SH-SY5Y (cell line): ENCODE measurements at regions not wholly inside any gene's neighbourhood (a gene's known extent, or its start where the extent isn't known, plus 50 kb on each side); places are given as distances from the start of the nearest gene placed in this dataset.

Experiments used
- GATA2 ChIP-seq: IDR thresholded peaks from 2 replicates; pipeline ENCODE4 v1.6.1; 2011; ENCODE audit warnings: mild to moderate bottlenecking, low read depth, low read length
- GATA3 ChIP-seq: IDR thresholded peaks from 2 replicates; pipeline ENCODE4 v1.6.1; 2011; ENCODE audit warnings: low read depth, mild to moderate bottlenecking, low read length, moderate library complexity

DNA sequence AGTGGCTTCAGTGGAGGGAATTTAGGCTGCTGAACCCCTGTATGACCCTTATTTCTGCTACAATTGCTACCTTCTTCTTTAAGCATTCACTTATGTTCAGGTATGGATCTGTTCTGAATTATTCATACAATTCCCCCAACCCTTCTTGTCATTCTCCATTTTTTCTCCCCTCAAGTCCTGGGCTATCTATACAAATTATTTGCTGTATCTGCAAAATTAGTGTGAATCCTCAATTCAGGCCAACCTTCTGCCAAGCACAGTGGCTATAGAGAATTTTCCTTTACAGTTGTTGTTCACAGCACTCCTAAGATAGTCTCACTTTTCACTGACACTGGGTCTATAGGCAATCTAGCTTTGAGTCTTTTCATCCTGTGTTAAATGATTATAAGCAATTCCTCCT lies 119.2 kb upstream of the CNTN1 start:
- TF ChIP-seq GATA3 (no peak), GATA2 (no peak)

DNA sequence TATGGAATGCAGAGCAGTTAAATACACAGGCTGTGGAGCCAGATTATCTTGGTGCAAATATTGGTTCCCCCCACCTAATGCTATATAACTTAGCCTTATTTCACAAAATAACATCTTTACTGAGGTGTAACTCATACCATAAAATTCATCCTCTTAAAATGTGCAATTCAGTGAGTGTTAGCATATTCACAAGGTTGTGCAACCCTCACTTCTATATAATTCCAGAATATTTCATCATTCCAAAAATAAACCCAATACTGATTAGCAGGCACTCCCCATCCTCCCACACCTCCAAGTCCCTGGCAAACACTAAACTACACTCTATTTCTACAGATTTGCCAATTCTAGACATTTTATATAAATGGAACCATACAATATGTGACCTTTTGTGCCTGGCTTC lies 116.3 kb upstream of the CNTN1 start:
- TF ChIP-seq GATA2 (no peak), GATA3 (no peak)

DNA sequence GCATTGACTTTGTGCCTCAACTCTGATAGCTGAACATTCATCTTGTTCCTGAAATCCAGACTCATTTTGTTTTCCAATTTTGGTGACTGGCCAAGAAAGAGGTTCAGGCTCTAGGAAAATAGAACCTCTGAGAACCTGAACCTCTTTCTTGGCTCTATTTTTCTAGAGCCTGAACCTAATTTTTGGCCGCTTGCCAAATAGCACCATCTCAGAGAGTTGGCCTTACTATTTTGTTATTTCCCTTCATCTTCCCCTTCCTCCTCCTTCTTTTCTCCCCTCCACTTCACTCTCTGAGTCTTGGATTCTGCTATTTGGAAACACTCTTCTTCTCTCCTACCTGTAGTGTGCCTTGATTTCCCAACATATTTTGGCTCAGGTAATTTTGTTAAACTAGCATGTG lies 114.4 kb upstream of the CNTN1 start:
- TF ChIP-seq GATA2 (no peak), GATA3 (no peak)

DNA sequence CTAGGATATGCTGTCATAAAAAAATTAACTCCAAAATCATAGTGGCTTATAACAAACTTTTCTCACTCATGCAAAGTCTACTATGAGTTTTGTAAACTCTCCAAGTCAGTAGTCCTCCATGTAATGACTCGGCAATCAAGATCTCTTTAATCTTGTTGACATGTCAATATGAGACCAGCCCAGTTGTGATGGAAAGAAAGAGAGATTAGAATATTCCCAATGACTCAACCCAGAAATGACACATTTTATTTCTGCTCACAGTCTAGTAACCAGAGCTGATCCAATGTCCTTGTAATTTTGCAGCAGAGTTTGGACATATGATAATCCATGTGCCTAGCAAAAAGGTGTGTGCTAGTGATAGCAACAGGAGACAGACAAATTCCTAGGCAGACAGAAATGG lies 112.6 kb upstream of the CNTN1 start:
- TF ChIP-seq GATA3 = no peak
- TF ChIP-seq GATA2 = no peak

DNA sequence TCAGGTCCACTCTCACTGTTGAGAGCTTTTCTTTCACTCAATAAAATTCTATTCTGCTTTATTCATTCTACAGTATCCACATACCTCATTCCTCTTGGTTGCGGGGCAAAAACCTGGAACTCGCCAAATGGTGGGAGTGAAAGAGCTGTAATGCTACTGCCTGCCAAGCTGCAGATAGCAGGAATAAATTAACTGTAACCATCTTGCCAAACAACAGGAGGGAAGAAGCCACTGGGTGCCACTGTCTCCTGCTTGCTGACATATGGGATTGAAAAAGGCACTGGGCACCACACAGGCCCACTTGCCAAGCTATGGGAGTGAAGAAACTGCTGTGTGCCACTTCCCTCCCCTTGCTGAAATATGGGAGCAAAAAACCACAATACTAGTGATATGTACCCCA lies 111.9 kb upstream of the CNTN1 start:
- no peak for TF ChIP-seq GATA2
- no peak for TF ChIP-seq GATA3

DNA sequence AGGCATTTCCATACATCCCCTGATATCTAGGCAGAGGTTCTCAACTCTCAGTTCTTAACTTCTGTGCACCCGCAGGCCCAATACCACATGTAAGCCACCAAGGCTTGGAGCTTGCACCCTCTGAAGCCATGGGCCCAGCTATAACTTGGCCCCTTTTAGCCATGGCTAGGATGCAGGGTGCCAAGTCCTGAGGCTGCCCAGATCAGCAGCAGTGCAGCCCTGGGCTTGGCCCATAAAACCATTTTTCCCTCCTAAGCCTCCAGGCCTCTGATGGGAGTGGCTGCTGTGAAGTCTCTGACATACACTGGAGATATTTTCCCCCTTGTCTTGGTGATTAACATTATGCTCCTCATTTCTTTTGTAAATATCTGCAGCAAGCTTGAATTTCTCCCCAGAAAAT lies 110.3 kb upstream of the CNTN1 start:
- TF ChIP-seq GATA3 = no peak

DNA sequence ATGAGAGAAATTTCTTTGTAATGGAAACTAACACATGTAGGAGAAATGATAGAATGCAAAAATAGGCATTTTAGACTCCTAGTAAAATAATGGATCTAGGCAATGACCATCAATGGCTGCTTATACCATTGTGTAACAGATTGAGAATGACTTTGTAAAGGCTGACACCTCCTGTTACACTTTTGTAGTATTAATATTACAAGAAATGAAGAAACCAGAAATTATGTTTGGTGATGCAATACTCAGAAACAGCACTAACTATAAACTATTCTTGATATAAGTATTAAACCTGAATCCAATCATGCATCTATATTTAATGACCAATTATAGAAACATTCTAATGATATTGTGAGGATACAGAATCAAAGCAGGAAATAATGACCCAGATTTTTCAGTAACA lies 108.5 kb upstream of the CNTN1 start:
- TF ChIP-seq GATA3 = no peak

DNA sequence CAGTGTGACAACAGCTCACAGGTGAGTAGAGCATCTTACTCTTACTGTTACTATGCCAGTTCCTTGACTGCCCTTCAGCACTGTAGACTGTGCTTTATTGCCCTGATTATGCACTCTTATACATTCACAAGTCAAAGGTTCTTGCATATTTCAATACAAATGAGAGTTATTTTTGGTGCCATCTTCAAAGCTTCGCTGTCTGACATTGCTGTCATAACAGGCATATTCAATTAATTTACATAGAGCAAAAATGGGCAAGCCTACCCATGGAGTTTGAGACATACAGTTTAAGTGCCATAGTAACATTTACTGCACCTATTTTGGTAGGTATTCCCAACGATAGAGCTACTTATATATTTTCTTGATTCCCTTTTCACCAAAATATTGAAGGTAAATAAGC lies 107.5 kb upstream of the CNTN1 start:
- TF ChIP-seq GATA3 (no peak), GATA2 (no peak)

DNA sequence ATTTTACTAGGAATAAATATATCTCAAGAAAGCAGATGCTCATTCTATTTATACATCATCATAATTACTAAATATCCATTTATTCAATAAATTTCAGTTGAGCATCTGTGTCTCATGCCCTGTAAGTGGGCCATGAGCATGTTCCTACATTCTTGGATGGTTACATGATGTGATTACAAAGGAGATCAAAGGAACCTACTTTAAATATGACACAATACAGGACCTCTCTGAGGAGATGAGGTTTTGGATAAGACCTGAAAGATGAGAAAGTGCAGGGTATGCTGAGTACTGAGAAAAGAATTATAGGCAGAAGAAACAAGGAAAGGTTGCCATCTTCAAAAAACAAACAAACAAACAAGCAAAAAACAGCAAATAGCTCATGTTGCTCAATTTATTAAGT lies 105.4 kb upstream of the CNTN1 start:
- TF ChIP-seq GATA3 (no peak), GATA2 (no peak)

DNA sequence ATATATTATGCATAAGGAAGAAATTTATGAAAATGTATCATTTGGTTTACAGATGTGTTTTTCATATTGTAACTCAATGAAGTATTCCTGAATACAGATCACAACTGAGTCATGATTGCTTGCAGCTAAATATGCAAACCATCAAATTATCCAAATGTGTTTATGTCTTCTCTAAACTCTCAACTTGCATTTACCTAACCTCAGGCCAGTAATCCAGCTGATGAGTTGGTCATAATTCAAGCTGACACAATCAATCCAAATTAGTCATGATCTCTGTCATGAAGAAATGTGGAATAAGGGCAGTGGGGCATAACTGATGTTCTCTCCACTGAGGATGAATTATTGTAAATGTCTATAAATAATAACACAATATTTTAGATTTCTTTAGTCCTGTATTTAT lies 104.8 kb upstream of the CNTN1 start:
- TF ChIP-seq GATA2 (no peak), GATA3 (no peak)

DNA sequence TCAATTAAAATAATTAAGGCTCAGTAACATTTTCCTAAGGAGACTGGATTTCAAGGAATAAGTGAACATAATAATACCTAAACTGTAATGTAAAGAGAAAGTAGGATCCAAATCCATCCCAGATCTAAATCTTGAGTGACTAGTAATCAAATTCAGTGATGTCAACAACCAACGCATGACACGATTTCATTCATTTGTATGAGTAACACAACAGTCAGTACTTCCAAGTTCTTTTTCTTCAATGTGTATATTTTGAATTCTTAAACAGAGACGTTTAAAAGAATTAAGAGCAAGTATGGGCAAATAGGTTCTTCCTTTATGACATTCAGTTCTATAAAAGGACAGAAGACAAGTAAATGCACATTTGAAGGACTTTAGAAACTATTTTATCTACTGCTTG lies 104.3 kb upstream of the CNTN1 start:
- TF ChIP-seq GATA3 = no peak
- no peak for TF ChIP-seq GATA2

DNA sequence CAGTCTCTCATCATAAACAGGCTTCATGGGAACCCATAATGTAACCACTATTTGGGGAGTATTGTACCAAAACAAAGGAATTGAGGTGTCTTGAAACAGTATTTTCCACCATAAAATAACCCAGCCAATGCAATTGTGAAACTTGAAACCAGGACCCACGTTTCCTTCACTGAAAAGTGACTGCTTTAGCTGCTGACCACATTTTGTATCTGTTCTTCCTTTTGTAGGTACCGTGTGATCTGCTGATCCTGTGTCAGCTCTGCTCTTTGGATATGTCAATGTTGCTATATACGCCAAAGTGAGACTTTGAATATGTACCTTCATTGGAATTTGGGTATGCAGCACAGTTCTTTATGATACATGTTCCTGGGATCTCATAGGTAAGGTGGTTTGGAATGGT lies 95.1 kb upstream of the CNTN1 start:
- TF ChIP-seq GATA2 = no peak
- TF ChIP-seq GATA3 = no peak

DNA sequence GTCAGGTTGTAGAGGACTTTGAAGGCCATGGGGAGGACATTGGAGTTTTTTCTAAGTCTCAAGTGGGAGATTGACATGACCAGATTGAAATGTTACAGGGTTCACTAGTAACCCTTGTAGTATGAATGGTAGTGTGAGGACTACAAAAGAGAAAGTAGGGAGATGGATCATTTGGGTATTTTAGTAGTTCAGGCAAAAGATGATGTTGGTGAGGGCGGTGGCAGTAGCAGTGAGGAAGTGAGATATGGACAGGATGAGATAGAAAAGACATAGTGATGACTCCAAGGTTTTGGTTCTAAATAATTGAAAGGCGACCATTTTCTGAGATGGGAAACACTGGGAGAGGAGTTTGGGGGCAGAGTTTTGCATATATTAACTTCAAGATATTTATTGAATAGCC lies 94.2 kb upstream of the CNTN1 start:
- TF ChIP-seq GATA3 (no peak), GATA2 (no peak)

DNA sequence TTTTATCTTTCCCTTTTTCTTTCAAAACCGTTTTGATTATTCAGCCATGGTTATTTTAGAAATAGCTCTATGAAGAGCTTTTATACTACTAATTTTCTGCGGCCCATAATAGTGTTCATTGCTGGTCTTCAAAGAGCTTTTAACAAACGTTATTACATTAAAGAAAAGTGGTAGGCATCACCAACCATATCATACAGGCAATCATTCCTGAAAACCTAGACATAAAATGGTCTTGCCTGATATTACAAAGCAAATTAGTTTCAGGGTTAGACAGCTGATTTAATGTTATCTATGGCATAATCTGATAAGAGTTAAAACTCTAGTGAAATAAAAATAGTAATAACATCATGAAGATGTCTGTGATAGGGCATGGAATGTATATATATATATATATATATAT lies 89.7 kb upstream of the CNTN1 start:
- TF ChIP-seq GATA3 (peak; percentile 42; the same call in 1 of the 2 replicates), GATA2 (no peak)

DNA sequence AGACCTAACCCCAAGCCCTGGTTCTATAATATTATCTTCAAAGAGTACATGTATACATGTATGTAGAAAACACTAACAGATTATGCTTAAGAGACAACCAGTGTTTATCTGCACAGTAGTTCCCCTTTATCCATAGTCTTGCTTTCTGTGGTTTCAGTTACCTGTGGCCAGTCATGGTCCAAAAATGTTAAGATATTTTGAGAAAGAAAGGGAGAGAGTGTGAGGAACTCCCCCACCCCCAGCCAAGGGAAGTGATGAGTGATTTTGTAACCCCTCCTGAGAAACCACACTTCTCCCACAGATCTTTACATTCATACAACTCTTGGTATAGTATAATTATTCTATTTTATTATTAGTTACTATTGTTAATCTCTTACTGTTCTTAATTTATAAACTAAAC lies 77.3 kb upstream of the CNTN1 start:
- TF ChIP-seq GATA2 = no peak
- TF ChIP-seq GATA3 = no peak

DNA sequence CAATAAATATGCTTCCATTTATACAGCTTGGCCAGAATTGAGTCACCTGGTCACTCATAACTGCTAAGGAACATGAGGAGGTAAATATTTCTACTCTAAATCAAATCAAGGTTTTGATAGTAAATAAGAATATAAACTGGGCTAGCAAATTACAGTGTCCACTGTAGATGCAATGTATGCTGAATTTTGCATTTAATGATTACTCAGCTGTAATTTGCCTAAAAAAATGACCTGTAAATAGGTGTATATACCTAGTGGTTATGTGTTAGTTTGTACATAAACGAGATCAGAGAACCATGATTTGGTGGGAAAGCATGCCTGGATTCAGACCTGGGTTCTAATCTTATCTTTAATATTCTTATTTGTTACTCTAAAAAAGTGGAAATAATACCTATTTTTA lies 76.6 kb upstream of the CNTN1 start:
- TF ChIP-seq GATA2 = no peak

DNA sequence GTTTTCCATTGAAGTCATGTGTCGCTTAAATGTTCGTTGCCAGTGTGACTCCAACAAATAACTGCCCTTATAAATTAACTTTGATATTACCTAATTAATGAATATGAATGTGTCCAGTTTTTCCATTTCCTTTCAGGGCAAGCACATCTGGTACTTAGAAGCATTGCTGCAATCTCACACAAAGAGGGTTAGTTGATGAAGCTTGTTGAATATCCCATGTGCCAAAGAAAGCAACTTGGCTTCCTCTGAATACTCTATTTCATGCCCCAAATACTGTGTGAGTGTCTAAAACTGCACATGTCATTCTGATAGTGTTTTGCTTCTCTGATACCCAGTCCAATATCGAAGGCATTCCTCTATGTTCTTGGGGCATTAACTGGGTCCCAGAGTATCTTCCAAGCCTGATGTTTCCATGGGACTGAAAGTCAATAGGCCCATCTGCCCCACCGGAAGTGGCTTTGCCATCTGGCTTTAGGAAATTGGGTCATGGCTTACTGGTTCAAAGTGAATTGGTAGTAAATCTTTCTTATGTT lies 75.8 kb upstream of the CNTN1 start:
- TF ChIP-seq GATA3 (no peak), GATA2 (no peak)

DNA sequence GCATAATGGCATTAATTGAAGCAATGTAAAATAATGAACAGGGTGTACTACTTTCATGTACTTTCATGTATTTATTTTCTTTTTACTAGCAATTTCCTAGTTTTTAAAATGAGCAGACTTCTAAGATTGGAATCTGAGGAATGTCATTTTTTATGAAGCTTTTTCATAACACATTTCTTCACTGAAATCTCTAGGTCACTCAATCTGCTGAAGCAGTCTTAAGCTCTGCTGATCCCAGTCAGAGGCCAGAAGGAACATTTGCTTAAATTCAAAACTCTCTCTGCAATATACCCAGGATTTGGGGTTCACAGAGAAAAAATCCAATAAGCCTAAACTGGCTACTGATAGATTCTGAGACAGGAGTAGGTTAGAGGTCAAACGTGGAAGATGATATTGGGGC lies 73.6 kb upstream of the CNTN1 start:
- TF ChIP-seq GATA3 (no peak), GATA2 (no peak)
